ENCODE measurements at regions not wholly inside any gene's neighbourhood (a gene's known extent, or its start where the extent isn't known, plus 50 kb on each side); places are given as distances from the start of the nearest gene placed in this dataset.

GRCh38 chr11:32172041-32172847, 81.4 kb downstream of the RCN1 start:
- no peak for DNase-seq (ENCODE audit: insufficient read length, low spot score)
- no peak for TF ChIP-seq CTCF (IDR thresholded peaks at IDR 0.05; ENCODE audit: insufficient read depth, missing control alignments)
- FAIRE-seq, result no peak

GRCh38 chr11:32172848-32173834, 82.3 kb downstream of the RCN1 start:
- TF ChIP-seq CTCF (IDR thresholded peaks at IDR 0.05; ENCODE audit: insufficient read depth, missing control alignments), result peak; percentile 74
- FAIRE-seq, result no peak
- DNase-seq (ENCODE audit: insufficient read length, low spot score), result peak; percentile 33

GRCh38 chr11:32173977-32174376, 83.1 kb downstream of the RCN1 start:
- TF ChIP-seq CTCF (IDR thresholded peaks at IDR 0.05; ENCODE audit: insufficient read depth, missing control alignments), result no peak
- no peak for FAIRE-seq
- no peak for DNase-seq (ENCODE audit: insufficient read length, low spot score)

- peak; percentile 94 for TF ChIP-seq CTCF (IDR thresholded peaks at IDR 0.05; ENCODE audit: insufficient read depth, missing control alignments)
- DNase-seq (ENCODE audit: insufficient read length, low spot score) (peak; percentile 37), FAIRE-seq (peak; percentile 79)
Measured at GRCh38 chr11:32176223-32176934, 85.5 kb downstream of the RCN1 start.

- FAIRE-seq (no peak), DNase-seq (ENCODE audit: insufficient read length, low spot score) (no peak)
- no peak for TF ChIP-seq CTCF (IDR thresholded peaks at IDR 0.05; ENCODE audit: insufficient read depth, missing control alignments)
Measured at GRCh38 chr11:32178692-32179091, 87.8 kb downstream of the RCN1 start.

- FAIRE-seq, result no peak
- TF ChIP-seq CTCF (IDR thresholded peaks at IDR 0.05; ENCODE audit: insufficient read depth, missing control alignments), result no peak
Measured at GRCh38 chr11:32183512-32183911, 92.6 kb downstream of the RCN1 start.

More at GRCh38 chr11:32183512-32183911, 92.6 kb downstream of the RCN1 start:
- no peak for DNase-seq (ENCODE audit: insufficient read length, low spot score)
